ENCODE measurements at regions not wholly inside any gene's neighbourhood (a gene's known extent, or its start where the extent isn't known, plus 50 kb on each side); places are given as distances from the start of the nearest gene placed in this dataset.

DNA sequence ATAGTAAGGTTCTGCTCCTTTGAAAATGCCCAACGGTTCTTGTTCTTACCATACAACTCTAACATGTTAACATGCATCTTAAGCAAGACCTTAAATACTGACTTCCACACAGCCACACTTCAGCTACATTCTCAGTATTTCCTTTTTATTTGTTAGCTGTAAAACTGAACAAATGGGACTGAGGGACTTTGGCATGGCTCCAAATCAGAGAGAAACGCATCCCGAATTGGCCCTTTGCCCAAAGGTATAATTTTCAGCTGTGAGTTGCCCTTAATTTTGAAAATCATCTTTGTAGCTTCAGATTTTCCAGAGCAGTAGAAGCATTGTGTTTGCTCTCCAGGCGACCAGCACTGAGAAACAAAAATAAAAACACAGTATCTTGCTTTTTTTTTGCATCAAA is 56.4 kb downstream of the NEUROD6 start:
- TF ChIP-seq CTCF (IDR thresholded peaks at IDR 0.05; ENCODE audit: low read length) = no peak
- no peak for TF ChIP-seq EZH2 (IDR thresholded peaks at IDR 0.05; ENCODE audit: borderline replicate concordance, low read length)
